ENCODE measurements at regions not wholly inside any gene's neighbourhood (a gene's known extent, or its start where the extent isn't known, plus 50 kb on each side); places are given as distances from the start of the nearest gene placed in this dataset.
A peak's percentile ranks its signal among the peaks of the same experiment; 100 is the strongest.

GRCh38 chr13:91169321-91170050 lies 178.0 kb upstream of the MIR17HG start:
- DNase-seq, result no peak

GRCh38 chr13:91172160-91172559 lies 175.3 kb upstream of the MIR17HG start:
- DNase-seq, result no peak

- DNase-seq, result no peak
Measured at GRCh38 chr13:91174886-91175501, 172.5 kb upstream of the MIR17HG start.

GRCh38 chr13:91178099-91178498 lies 169.4 kb upstream of the MIR17HG start:
- DNase-seq, result no peak

GRCh38 chr13:91181892-91182291 lies 165.6 kb upstream of the MIR17HG start:
- no peak for DNase-seq

- no peak for DNase-seq
Measured at GRCh38 chr13:91184244-91184926, 163.1 kb upstream of the MIR17HG start.

GRCh38 chr13:91185294-91185863 lies 162.1 kb upstream of the MIR17HG start:
- DNase-seq, result no peak

DNA sequence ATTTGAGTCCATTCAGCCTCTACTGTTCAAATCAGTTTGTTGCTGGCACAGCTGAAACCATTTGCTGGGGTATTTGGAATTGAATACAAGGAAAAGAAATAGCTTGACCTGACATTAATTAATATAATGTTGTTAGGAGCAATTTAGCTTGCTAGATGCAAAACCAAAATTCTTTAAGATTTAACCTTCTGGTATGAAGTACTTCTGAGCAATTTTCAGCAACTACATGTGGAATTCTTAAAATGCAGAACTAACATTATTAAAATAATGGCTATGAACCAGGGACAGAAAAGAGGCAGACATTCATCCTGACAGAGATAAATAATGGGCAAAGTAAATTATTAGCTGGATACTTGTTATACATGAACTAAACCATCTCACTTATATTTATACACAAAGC lies 160.0 kb upstream of the MIR17HG start:
- DNase-seq, result no peak

DNA sequence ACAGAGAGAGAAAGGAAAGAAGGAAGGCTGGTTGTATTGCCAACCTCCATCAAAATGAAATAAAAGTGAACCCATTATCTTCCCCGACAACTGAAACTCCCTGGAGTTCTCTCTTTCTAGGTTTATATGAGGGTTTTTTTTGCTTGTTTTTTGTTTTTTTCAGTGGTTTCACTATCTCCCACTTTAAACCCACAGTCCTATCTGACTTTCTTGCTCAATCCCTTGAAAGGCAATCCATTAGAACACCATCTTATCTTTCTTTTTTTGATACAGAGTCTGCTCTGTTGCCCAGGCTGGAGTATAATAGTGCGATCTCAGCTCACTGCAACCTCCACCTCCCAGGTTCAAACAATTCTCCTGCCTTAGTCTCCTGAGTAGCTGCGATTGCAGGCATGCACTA lies 158.0 kb upstream of the MIR17HG start:
- DNase-seq, result peak; percentile 40

GRCh38 chr13:91193358-91193757 lies 154.1 kb upstream of the MIR17HG start:
- DNase-seq, result no peak

GRCh38 chr13:91195789-91196188 lies 151.7 kb upstream of the MIR17HG start:
- no peak for DNase-seq

DNA sequence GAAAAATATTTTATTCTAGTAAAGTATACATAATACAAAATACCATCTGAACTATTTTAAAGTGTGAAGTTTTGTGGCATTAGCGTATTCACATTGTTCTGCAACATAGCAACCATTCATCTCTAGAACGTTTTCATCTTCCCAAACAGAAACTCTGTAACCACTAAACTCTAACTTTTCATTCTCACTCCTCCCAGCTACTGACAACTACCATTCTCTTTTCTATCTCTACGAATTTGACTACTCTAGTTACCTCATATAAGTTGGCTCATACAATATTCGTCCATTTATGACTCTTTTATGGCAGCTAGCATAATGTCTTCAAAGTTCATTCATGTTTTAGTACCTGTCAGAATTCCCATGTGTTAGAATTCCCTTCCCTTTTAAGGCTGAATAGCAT lies 150.5 kb upstream of the MIR17HG start:
- no peak for DNase-seq

GRCh38 chr13:91199866-91200265 lies 147.6 kb upstream of the MIR17HG start:
- DNase-seq, result no peak

- DNase-seq, result no peak
Measured at GRCh38 chr13:91200486-91200885, 147.0 kb upstream of the MIR17HG start.

DNA sequence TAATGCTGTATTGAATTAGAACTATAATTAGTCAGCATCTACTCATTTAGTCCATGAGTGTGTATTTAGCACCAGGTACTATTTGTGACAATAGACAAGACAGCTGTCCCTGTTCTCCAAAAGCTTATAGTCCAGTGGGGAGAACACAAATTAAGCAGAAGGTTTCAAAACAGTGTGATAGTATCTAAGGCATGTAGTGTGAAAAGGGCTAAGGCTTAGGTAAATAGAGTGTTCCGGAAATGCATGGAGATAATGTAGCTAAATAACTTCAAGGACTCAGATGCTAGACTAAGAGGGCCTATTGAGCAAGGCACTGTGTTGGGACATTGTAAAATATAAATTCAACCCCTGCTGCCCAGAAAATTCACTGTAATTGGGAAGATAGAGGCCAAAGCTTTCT lies 144.1 kb upstream of the MIR17HG start:
- DNase-seq, result no peak

- DNase-seq, result no peak
Measured at GRCh38 chr13:91207261-91207660, 140.2 kb upstream of the MIR17HG start.

DNA sequence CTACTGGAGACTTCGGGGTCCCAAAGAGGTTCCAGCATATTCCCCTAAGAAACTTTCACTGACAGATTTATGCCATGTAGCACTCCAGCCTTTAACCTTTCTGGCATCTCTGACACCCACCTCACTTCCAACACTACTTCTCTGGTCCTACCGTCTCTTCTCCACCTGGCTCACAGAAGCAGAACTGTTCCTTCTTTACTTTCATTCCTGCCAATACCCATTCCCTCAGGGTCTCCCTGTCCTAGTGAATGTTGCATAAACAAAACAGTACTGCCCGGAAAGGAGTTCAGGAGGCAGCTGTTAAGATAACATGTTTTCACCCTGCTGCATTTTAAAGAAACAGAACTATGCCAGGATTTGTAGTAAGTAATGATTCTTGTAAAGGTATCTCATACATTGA lies 136.0 kb upstream of the MIR17HG start:
- no peak for DNase-seq

DNA sequence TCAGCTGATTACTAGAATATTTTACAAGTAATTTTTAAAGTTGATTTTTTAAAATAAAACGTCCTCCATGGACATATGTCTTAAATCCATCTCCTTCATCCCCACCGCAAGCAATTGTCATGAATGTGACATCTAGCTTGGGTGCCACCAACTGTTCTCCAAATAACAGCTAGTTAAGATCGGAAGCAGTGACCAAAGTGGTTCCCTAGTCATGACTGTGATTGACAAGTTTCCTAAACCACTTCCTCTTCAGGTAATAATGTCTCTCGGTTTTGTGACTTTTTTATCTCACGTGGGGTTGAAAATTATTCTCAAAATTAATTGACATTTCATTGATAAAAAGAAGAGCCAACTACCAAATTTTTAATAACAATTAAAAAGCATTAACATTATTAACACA lies 135.3 kb upstream of the MIR17HG start:
- peak; percentile 38 for DNase-seq

GRCh38 chr13:91214031-91214430 lies 133.5 kb upstream of the MIR17HG start:
- peak; percentile 84 for DNase-seq

DNA sequence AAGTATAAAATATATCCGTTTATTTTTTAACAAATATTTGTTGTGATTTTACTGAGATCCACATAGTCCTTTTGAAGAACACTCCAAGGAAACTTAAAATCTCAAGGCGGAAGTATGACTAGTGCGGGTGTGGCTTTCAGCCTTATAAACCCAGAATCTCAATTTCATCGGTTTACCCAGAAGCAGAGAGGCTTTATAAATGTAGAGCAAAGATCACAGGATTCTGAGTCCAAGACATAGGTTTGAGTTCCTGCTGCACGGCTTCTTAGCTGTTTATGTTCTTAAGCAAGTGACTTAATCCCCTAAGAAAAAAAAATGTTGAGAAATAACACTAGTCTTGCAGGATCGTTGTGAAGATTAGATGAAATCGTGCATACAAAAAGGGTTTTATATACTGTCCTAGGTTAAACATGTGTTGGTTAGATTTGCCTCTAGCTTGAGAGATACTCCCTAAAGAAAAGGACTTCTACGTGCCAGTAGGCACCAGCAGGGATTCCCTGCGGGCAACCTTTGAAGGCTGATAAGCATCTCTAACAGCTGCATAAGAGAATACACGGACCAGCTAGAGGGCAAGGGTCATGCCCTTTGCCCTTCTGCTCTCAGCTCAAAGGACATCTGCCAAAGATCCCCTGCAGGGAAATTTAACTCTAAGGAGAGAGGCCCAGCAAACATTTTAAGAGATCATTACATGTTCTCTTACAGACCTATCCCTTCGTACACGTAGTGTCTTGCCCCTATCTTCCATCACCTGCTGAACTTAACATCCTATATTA lies 130.4 kb upstream of the MIR17HG start:
- DNase-seq, result peak; percentile 51

DNA sequence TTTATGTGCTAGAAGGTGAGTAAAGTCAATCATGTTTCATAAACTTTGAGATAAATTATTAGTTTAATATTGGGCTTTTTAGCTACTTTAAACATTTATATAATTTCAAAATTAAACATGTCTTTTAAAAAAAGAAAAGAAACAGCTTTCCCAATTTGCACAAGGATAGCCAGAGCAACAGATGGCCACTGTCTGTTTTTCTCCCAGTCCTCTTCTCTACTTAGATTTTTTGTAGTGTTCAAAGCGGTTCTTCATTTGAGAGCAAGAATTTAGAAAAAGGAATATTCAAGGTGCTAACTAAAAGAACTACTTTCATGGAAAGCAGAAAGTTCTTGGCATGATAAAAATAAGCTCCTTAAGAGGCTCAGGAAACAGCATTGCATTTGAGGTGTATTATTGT lies 128.3 kb upstream of the MIR17HG start:
- DNase-seq, result no peak

DNA sequence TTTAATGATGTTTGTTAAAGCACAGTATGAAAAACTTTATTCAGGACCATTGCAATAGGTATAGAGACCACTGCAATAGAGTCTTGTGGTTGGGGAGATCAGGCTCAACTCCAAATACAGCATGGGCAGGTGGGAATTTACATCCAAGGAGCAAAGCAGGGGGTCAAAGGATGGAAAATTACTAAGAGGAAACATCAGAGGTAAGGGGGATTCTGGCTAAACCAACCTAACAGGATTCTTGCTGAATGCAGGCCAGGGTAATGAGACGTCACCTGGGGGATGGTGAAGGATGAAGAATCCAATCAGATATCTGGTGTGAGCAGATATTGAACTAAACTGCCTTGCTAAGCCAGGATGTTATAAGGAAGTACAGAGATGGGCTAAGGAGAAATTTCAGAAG lies 126.6 kb upstream of the MIR17HG start:
- DNase-seq, result no peak

DNA sequence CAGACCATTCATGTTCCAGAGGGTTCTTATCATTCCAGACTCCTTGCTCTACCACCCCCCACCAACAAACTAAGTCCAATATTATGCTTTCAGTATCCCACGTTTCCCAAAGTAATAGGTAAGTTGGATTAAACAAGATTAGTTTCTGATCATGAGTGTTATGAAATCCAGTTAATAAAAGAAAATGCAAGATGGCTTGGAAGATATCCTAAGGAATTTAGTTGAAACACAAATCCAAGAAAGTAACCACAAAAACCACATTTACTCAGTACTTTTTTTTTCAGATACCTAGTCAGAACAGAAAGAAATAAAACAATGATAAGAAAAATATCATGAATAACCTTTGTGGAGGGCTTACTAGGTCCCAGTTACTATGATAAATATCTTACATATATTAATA lies 119.4 kb upstream of the MIR17HG start:
- no peak for DNase-seq

All from MV-4-11 (cell line).